ENCODE measurements at regions not wholly inside any gene's neighbourhood (a gene's known extent, or its start where the extent isn't known, plus 50 kb on each side); places are given as distances from the start of the nearest gene placed in this dataset.
"Not testable (repeated sequence)": the region's sequence is repeated elsewhere in the genome, so short reads cannot be mapped to it uniquely, and the experiment has no call there.

DNA sequence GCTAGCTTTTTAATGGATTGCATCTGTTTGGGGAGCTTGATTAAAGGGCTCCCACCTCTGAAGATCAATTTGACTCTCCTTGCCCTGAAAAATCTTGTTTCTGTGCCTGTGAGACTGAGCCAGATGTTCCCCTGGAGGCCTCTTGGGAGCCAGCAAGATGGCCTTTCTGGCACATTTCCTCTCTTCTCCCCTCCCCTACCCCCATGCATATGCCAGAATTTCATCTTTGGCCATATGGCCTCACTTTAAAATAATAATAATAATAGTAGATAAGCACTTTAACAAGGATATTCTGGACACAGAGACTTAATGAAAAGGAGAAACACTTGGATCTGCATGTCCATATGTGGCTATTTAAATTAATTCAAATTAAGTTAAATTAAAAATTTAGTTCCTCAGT is 144.1 kb upstream of the CES5A start:
- no peak for DNase-seq (ENCODE audit: low read depth in 2 of 2, low spot score in 1 of 2)

DNA sequence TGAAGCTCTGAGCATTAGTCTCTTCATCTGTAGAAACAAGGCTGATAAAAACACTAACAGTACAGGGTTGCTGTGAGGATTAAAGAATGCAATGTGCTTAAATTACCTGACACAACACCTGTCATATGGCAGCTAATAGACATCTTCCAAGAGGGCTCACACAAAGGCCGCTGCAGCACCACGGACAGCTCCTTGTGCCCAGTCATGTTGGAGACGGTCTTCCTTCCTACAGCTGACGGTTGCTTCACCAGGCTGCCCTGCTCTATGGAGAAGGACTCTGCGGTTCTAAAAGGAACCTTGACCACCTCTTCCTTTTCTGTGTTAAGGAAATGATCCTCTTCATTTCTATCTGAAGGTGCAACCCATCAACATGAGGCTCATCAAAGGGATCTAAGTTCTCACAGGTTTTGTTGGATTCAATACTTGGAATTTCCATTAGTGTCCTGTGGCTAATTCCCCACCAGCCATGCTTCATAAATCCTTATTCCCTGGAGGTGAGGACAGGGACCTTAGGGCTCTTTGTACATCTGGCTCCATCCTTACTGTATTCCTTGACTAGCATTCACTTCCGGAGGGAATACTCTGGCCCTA is 138.9 kb upstream of the CES5A start:
- no peak for DNase-seq (ENCODE audit: low read depth in 2 of 2, low spot score in 1 of 2)

DNA sequence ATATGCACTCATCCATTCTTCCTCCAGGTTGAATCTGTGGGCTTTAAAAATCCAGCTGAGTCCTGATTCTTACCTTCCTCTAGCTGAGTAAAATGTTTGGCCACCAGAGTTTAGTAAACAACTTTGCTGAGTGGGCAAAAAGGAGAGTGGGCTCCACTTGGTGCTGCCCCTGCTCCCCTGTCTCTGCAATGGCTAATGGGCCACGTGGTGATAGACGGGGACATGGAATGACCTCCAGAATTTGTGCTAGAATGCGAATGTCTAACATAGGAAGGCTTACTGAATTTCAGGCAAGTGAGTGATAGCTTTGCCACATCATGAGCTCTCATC is 137.3 kb upstream of the CES5A start:
- DNase-seq (ENCODE audit: low read depth in 2 of 2, low spot score in 1 of 2), result no peak

DNA sequence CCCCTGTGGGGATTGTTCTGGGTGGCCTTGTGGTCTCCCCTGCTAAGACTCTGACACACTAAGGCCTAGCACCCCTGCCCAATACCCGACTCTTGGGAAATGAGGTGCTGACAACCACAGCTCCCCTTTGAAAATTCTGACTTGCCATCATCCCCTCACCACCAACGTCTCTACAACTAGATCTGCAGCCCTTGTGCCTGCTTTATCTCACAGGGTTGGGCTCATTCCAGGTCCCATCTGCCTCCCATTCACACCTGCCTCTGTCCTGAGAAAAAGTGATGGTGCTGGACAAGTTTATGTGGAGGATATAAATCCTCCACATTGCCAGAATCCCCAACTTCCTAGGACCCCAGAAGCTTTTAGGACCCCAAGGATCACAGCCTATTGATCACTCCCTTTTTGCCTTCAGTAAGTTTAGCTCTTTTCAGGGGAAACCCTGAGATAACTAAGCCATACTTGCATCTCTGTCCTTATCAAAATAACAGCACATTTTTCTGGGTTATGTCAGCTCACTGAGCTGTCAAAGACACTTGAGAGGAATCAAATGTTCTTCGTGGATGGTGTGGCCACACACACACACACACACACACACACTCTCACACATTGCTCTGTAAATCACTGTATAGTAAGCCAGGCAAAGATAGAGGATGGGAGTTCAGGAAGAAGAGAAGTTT is 136.8 kb upstream of the CES5A start:
- DNase-seq (ENCODE audit: low read depth in 2 of 2, low spot score in 1 of 2), result no peak

DNA sequence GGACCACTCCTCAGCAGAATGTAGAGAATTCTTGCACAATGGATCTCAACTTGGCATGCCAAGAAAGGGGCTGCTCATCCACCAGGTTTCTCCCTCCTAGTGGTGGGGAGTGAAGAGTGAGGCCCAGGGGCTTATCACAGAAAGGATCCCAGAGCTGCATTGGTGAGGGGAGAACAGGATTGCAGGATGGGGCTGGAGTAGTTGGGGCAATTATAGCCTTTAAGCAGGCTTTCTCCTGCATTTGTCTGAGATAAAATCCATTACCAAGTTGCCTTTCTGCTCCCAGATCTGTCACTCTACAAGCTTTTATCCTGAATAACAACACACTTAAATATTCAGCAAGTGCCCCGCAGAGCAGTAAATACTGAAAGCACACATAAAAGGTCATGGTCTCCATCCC is 130.8 kb upstream of the CES5A start:
- DNase-seq (ENCODE audit: low read depth in 2 of 2, low spot score in 1 of 2), result no peak

DNA sequence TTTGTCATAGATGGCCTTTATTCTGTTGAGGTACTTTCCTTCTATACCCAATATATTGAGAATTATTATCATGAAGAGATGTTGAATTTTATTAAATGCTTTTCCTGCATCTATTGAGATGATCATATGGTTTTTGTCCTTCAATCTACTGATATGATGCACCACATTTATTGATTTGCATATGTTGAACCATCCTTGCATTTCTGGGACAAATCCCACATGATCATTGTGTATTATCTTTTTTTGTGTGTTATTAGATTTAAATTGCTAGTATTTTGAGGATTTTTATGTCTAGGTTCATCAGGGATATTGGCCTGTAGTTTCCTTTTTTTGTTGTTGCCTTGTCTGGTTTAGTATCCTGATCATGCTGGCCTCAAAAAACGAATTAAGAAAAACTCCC is 124.5 kb upstream of the CES5A start:
- DNase-seq (ENCODE audit: low read depth in 2 of 2, low spot score in 1 of 2), result no peak

DNA sequence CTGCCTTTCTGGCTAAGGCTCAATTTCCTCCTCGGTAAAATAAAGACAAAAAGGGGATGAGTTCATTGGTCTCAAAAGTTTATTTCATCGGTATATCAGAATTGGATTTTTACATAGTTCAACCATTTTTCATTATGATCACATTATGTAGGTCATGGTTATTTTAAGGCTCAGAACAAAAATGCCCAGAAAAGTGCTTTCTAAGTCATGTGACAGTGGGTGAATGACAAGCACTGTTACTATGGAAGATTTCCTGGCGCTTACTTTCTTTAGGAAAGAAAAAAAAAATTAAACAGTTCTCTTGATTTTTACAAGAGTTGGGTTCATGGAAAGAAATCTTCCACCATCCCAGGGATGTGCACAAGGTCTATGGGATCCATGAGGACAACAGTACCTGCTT is 117.9 kb upstream of the CES5A start:
- no peak for DNase-seq (ENCODE audit: low read depth in 2 of 2, low spot score in 1 of 2)

DNA sequence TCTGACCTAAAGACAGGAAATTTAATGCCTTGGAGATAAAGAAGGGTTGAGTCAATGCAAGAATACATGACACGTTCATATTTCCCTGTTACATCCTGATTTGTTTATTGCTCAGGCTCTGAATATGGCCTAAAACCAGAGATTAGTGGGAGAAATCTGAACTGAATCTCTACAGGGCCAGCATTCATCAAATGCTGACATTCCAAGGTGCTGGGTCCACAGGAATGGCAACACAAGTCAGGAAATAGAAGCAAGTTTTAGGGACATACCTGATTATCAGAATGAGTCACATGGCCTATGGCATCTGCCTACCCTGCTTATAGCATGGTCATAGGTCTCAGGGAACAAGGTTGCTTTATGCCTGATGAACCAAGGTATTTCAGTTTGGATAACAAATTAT is 117.4 kb upstream of the CES5A start:
- no peak for DNase-seq (ENCODE audit: low read depth in 2 of 2, low spot score in 1 of 2)

DNA sequence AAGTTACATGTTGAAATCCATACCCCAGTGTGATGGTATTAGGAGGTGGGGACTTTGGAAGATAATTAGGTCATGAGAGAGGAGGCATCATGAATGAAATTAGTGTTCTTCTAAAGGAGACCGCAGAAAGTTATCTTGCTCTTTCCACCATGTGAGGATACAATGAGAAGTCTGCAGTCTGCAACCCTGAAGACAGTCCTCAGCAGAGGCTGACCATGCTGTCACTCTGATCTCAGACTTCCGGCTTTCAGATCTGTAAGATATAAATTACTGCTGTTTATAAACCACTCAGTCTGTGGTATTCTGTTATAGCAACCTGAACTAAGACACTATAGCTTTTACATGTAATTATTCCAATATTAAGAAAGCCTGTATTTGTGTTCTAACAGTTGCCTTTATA is 116.7 kb upstream of the CES5A start:
- DNase-seq (ENCODE audit: low read depth in 2 of 2, low spot score in 1 of 2), result no peak

DNA sequence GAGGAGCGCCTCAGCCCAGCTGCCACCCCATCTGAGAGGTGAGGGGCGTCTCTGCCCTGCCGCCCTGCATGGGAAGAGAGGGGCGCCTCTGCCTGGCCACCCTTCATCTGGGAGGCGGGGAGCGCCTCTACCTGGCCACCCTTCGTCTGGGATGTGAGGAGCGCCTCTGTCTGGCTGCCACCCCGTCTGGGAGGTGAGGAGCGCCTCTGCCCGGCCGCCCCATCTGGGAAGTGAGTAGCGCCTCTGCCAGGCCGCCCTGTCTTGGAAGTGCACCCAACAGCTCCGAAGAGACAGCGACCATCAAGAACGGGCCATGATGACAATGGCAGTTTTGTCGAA is 114.4 kb upstream of the CES5A start:
- no peak for DNase-seq (ENCODE audit: low read depth in 2 of 2, low spot score in 1 of 2)

DNA sequence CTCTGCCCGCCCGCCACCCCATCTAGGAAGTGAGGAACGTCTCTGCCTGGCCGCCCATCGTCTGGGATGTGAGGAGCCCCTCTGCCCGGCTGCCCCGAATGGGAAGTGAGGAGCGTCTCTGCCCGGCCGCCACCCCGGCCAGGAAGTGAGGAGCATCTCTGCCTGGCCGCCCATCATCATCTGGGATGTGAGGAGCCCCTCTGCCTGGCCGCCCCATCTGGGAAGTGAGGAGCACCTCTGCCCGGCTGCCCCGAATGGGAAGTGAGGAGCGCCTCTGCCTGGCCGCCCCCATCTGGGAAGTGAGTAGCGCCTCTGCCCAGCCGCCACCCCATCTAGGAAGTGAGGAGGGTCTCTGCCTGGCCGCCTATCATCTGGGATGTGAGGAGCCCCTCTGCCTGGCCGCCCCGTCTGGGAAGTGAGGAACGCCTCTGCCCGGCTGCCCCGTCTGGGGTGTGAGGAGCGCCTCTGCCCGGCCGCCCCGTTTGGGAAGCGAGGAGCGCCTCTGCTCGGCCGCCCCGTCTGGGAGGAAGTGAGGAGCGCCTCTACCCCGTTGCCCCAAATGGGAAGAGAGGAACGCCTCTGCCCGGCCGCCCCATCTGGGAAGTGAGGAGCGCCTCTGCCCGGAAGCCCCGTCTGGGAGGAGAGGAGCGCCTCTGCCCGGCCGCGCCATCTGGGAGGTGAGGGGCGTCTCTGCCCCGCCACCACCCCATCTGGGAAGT is 113.8 kb upstream of the CES5A start:
- not testable (repeated sequence) for DNase-seq (ENCODE audit: low read depth in 2 of 2, low spot score in 1 of 2)

DNA sequence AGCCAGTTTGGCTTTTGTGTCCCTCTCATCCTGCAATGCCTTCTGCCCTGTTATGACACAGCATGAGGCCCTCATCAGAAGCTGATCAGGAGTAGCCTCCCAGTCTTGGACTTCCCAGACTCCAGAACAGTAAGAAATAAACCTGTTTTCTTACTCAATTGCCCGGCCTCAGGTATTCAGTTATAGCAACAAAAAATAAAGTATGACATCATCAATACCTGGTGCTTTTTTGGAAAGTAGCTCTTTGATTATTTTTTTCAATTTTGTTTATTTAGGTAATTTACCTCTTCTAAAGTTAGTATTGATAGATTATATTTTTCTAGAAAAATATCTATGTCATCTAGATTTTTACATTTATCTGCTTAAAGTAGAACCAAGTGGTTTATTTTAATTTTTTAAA is 112.8 kb upstream of the CES5A start:
- no peak for DNase-seq (ENCODE audit: low read depth in 2 of 2, low spot score in 1 of 2)

DNA sequence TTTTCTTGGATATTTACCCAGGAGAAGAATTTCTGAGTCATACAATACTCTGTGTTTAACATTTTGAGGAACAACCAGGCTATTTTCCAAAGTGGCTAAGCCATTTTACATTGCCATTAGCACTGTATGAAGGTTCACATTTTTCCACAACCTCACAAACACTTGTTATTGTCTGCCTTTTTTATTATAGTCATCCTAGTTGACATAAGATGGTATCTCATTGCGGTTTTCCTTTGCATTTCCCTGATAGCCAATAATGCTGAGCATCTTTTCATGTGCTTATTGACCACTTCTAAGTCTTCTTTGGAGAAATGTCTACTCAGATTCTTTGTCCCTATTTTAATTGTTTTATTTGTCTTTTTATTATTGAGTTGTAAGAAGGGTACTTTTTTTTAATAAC is 107.4 kb upstream of the CES5A start:
- DNase-seq (ENCODE audit: low read depth in 2 of 2, low spot score in 1 of 2), result no peak

DNA sequence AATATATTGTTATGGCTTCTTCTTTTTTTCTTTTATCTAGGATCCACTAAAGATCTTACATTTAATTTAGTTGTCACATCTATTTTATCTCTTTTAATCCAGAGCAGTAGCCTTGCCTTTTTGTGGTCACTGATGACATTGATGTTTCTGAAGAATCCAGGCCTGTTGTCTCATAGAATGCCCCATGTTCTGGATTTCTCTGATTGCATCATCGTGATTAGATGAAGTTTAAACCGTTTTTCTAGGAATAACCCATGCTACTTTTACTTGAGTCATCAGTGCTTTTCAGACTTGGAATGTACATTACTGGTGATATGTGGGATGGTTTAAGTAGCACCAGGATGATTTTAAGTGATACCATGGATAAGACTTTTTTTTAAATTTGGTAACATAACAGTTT is 106.4 kb upstream of the CES5A start:
- DNase-seq (ENCODE audit: low read depth in 2 of 2, low spot score in 1 of 2), result no peak

DNA sequence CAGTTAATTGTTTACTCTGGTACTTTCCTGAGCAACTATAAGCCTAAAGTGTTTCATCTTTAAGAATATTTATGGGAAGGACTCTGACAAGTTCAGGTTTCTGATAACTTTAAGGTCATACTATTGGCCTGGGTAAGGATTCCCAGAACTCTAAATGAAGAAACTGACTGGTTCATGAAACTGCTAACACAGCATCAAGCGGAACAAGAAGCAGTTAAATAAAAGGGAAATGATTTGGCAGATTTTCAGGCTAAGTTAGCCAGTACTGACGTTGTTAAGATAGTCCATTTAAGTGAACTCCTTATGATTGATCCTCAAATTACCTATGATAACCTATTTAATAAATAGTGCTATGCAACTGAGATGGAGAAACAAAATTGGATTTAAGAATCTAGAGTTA is 101.6 kb upstream of the CES5A start:
- no peak for DNase-seq (ENCODE audit: low read depth in 2 of 2, low spot score in 1 of 2)

DNA sequence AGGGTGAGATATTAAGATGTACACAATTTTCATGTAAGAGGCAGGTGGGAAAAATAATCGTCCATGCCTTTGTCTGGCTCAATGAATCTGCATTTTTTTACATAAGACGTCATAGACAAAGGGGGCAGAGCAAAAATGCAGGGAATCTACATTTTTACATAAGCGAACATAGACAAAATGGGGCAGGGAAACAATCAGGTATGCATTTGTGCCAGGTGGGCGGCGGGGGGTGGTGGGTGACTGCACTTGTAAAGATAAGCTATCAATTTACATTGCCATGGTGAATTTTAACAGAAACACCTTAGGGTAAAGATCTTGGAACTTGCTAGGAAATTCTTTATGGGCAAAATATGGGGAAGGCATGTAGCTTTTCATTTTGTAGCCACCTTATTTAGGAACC is 96.3 kb upstream of the CES5A start:
- DNase-seq (ENCODE audit: low read depth in 2 of 2, low spot score in 1 of 2), result no peak

DNA sequence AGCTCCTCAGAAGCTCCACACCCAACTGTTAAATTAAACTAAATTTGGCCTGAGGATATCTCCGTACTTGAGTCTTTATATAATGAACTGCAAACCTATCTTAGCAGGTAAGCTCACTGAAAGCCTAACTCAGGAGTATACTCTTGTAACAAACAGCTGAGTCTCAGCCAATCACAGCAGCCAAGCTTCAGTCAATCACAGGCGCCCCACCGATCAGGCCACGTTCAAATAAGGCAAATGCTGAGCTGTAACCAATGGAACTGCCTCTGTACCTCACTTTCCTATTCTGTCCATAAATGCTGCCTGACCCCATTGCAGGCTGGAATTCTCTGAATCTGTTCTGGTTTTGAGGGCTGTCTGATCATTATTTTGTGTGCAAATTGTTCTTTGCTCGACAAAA is 93.0 kb upstream of the CES5A start:
- no peak for DNase-seq (ENCODE audit: low read depth in 2 of 2, low spot score in 1 of 2)

DNA sequence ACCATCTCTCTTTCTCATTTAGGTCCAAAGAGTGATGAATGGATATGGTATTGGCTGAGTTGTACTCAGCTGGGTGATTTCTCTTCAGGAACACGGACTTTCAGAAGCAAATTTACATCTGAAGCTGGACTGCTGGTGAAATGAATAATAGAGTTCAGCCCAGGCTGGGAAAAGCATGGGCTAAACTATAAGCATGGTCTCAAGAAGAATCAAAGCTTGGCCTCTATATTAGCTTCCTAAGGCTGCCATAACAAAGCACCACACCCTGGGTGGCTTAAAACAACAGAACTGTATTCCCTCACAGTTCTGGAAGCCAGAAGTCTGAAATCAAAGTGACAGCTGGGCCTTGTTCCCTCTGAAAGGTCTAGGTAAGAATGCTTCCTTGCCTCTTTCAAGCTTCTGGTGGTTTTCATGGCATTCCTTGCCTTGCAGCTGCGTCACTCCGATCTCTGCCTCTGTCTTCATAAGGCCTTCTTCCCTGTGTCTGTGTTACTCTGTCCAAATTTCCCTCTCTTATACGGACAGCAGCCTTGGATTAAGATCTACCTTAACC is 89.8 kb upstream of the CES5A start:
- no peak for DNase-seq (ENCODE audit: low read depth in 2 of 2, low spot score in 1 of 2)

DNA sequence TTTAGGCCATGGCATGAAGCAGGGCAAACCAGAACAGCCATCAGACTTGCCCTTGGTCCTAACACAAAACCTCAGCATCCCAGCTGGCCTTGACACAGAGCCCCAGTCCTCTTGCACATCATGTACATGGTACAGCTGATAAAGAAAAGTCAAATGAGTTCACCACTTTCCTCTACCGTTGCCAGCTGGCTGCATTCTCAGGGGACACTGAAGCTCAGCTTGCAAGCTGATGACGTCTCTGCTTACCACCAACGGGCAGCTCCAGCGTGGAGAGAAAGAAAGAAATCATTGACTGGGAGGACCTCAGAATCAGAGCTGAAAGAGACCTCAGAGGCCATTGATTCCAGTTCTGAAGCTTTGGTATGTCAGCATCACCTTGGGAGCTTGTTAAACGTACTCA is 80.7 kb upstream of the CES5A start:
- DNase-seq (ENCODE audit: low read depth in 2 of 2, low spot score in 1 of 2), result no peak

DNA sequence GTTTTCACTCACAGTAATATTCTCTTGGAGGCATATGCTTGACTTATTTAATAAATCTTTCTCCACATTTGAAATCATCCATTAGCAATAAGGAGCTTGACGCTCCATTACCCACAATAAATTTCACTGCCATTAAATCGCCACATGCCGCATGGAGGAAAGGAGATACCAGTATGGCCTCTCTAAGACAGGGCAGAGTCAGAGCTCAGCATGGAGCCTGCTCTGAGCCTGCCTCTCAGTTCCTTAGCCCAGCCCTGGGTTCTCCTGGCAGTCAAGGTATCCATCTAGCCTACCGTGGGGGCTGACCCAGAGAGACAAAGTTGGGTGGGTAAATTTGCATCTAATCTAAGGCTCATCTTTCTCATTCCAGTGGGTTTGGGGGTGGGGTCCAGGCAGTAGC is 80.3 kb upstream of the CES5A start:
- DNase-seq (ENCODE audit: low read depth in 2 of 2, low spot score in 1 of 2), result no peak

DNA sequence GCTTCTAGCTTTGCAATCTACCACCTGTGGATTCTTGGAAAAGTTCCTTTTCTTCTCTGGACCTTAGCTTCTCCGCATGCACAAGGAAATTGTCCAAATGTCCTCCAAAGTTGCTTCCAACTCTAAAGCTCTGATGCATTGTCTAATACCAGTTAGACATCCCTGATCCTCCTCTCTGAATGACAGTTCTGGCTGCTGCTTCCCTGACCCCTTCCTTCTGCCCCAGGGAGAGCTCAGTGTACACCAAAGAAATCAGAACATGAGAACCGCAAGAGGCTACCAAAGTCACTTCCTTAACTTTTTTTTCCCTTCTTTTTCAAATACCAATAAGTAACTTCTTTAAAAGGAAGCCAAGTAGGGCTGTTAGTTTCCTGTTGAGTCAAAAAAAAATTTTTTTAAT is 79.7 kb upstream of the CES5A start:
- DNase-seq (ENCODE audit: low read depth in 2 of 2, low spot score in 1 of 2), result no peak

DNA sequence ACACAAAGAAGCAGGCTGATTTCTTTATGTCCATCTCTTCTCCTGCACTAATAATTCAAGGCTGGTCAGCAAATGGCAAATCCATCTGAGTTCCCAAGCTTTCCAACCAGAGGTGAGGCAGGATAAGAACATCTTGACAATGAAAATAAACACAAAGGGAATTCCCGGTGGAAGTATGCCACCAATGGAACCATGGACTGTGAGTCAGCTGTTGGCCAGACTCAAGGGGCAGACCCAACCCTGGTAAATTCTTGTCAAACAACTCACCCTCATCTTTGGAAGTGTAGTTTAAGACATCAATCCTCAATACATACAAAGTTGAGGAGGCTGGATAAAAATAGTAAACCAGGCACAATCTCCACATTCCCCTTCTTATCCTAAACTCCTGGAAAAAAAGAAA is 74.3 kb upstream of the CES5A start:
- no peak for DNase-seq (ENCODE audit: low read depth in 2 of 2, low spot score in 1 of 2)

DNA sequence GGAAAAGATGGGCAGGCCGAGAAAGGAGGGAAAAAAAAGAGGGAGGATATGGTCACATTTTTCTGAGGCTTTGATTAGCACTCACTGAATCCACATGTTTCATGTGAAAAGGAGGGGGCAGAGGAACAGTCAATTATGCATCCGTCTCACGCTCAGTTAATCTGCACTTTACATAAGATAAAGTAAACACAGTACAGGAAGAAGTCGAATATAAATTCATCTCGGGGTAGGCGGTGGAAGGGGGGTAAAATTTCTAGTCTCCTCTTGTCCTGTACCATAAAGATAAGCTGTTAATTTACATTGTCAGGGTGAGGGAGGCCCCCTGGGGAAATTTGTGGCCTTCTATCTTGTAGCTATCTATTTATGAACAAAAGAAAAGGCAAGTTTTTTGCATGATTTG is 73.1 kb upstream of the CES5A start:
- DNase-seq (ENCODE audit: low read depth in 2 of 2, low spot score in 1 of 2), result no peak
